ENCODE measurements at regions not wholly inside any gene's neighbourhood (a gene's known extent, or its start where the extent isn't known, plus 50 kb on each side); places are given as distances from the start of the nearest gene placed in this dataset.
"Not testable (repeated sequence)": the region's sequence is repeated elsewhere in the genome, so short reads cannot be mapped to it uniquely, and the experiment has no call there.

DNA sequence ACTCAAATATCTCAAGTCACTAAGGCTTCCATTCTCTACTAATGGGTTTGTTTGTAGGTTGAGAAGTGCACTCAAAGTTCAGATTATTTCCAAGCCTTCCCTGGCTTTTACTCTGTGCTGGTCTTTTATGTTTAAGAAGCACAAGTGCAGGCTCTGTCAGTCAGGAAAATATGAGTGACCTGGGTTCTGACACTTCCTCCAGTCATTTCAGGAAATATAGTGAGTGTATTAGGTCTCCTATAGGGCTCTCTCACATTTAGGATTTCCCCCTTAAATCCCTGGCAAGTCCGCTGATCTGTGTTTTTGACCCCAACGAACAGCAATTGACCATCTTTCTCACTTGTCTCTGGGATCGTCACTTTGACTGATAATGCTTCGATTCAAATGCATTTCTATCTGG lies 210.2 kb downstream of the ARPP21 start:
- DNase-seq = no peak
- in situ Hi-C loops (cut with MboI; ENCODE audit: low pct_unique_long_range_greater_than_20kb, low sequenced_read_pairs) = no loop called here

- in situ Hi-C loops (cut with MboI; ENCODE audit: low pct_unique_long_range_greater_than_20kb, low sequenced_read_pairs) = no loop called here
- no peak for DNase-seq
Measured at GRCh38 chr3:35849963-35850362, 210.6 kb downstream of the ARPP21 start.

DNA sequence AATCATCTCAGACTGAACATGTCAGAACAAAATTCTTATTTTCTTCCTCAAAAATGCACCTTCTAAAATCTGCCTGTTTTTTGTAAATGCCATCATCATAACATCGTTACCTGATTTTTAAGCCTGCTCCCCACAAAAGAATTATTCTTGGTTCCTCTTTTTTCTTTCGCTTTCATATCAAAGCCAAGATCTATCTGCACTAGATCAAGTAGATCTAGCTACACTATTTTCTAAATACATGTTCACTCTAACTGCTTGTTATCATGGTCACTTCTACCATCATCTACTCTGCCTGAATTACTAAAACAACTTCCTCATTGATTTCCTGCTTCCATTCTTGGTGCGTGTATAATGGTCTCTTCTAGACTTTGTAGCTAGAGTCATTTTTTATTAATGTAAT lies 217.7 kb downstream of the ARPP21 start:
- peak; percentile 1 for DNase-seq
- in situ Hi-C loops (cut with MboI; ENCODE audit: low pct_unique_long_range_greater_than_20kb, low sequenced_read_pairs) = no loop called here

GRCh38 chr3:35862057-35862456 lies 222.7 kb downstream of the ARPP21 start:
- in situ Hi-C loops (cut with MboI; ENCODE audit: low pct_unique_long_range_greater_than_20kb, low sequenced_read_pairs) = no loop called here
- DNase-seq = no peak

- in situ Hi-C loops (cut with MboI; ENCODE audit: low pct_unique_long_range_greater_than_20kb, low sequenced_read_pairs) = no loop called here
- DNase-seq = no peak
Measured at GRCh38 chr3:35864871-35865270, 225.5 kb downstream of the ARPP21 start.

GRCh38 chr3:35867791-35868190 lies 228.5 kb downstream of the ARPP21 start:
- in situ Hi-C loops (cut with MboI; ENCODE audit: low pct_unique_long_range_greater_than_20kb, low sequenced_read_pairs) = no loop called here
- DNase-seq = no peak

DNA sequence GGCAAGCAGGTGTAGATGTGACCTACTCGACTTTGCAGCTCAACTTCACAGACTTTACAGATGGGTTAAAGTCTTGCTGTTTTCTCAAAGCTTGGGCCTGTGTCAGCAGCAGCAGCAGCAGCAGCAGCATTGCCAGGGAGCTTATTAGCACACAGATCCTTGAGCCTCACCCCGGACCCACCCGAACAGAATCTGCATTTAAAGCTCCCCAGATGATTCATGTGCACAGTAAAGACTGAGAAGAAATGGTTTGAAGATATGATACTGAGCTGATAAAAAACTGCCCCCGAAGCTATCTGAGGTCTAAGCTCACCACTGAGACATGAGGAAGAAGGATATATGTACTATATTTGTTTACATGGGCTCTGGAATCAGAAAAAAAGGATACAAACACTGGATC lies 231.7 kb downstream of the ARPP21 start:
- DNase-seq = no peak
- in situ Hi-C loops (cut with MboI; ENCODE audit: low pct_unique_long_range_greater_than_20kb, low sequenced_read_pairs) = no loop called here

DNA sequence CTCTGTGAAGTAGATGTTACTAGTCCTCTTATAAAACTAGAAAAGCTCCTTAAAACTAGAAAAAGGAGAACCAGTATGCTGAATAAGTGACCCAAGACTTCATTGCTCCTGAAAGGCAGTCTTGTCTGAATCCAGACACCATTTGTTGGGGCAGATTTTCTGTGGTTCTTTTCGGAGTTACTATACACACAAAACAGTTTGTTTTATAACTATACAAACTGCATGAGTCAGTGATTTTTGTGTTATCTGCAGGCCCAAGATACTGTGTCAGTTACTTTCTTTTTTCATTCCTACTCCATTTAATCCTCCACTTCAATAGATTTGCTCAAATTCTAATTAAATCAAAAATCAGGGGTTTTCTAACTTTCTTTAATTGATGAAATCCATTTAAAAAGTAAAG lies 244.6 kb downstream of the ARPP21 start:
- in situ Hi-C loops (cut with MboI; ENCODE audit: low pct_unique_long_range_greater_than_20kb, low sequenced_read_pairs) = no loop called here
- no peak for DNase-seq

DNA sequence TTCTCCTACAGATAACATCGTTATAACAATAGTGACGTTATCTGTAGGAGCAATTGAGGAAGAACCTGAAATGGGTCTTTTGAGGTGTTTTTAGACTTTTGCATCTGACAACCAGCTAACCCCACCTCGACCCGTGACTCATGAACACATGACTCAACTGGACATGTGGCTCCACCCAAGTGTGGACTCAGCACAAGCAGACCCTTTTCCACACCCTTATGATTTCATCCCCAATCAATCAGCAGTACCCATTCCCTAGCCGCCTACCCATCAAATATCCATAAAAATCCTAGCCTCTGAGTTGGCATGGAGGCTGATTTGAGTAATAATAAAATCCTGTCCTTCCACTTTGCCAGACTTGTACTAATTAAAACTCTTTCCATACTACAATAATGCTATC lies 255.4 kb downstream of the ARPP21 start:
- DNase-seq = no peak
- in situ Hi-C loops (cut with MboI; ENCODE audit: low pct_unique_long_range_greater_than_20kb, low sequenced_read_pairs) = no loop called here

DNA sequence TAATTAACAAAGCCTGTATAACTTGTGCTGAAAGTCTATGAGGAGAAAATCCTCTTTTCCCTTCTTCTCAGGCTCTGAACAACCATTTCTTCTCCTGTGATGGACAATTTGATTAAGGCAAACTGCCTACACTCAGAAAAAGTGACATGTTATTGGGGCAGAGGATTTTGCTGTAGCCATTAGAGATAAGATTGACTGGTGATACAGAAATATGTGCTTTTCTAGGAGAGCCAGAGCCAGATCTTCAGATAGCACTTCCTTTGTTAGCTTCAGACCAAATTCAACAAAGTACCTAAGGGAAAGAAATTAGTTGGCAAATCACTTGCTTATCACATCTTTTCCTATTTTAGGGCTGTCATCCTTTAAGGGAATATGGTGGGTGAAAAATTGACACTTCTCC lies 259.9 kb downstream of the ARPP21 start:
- in situ Hi-C loops (cut with MboI; ENCODE audit: low pct_unique_long_range_greater_than_20kb, low sequenced_read_pairs) = no loop called here
- no peak for DNase-seq

- in situ Hi-C loops (cut with MboI; ENCODE audit: low pct_unique_long_range_greater_than_20kb, low sequenced_read_pairs) = no loop called here
- no peak for DNase-seq
Measured at GRCh38 chr3:35900079-35900478, 260.8 kb downstream of the ARPP21 start.

DNA sequence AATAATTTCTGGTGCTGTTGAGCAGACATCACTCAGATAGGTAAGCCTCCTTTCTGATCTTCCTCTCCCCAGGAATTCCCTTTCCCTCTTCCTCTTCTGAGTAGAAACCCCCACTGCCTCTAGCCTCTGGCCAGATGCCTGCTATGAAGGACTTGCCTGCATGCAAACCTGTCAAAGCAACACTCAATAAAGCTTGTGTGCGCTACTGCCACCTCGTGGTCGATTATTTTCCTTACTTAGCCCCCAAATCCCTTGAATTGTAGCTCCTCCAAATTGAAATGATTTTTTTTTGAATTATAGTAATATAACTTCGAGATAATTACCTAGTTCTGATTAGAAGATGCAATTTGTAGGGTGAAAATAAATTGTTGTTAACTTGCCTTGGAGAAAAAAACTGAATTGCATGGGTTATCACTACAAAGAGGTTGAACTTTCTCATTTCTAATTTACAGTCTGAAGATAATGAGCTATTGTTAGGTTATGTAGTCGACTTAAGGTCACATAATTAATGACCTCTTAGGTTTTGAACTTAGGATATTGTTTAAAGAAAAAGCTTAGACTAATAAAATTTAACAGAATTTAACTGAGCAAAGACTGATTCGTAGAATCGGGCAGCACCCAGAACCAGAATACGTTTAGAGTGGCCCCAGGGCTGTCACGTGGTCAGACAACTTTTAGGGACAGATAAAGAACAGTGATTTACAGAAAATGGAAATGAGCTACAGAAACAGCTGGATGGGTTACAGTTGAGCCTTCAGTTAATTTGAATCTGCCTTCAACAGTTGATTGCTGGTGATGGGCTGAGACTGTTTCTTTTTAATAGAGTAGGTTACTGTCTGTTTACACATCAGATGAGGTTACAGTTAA lies 269.3 kb downstream of the ARPP21 start:
- in situ Hi-C loops (cut with MboI; ENCODE audit: low pct_unique_long_range_greater_than_20kb, low sequenced_read_pairs) = no loop called here
- DNase-seq = peak; percentile 76

DNA sequence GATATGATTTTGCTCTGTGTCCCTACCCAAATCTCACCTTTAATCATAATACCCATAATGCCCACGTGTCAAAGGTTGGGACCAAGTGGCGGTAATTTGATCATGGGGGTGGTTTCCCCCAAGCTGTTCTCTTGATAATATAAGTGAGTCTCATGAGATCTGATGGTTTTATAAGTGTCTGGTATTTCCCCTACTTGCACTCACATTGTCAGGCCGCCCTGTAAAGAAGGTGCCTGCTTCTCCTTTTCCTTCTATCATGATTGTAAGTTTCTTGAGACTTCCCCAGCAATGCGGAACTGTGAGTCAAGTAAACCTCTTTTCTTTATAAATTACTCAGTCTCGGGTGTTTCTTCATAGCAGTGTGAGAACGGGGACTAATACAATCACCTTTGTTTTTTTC lies 279.8 kb downstream of the ARPP21 start:
- in situ Hi-C loops (cut with MboI; ENCODE audit: low pct_unique_long_range_greater_than_20kb, low sequenced_read_pairs) = no loop called here
- no peak for DNase-seq

DNA sequence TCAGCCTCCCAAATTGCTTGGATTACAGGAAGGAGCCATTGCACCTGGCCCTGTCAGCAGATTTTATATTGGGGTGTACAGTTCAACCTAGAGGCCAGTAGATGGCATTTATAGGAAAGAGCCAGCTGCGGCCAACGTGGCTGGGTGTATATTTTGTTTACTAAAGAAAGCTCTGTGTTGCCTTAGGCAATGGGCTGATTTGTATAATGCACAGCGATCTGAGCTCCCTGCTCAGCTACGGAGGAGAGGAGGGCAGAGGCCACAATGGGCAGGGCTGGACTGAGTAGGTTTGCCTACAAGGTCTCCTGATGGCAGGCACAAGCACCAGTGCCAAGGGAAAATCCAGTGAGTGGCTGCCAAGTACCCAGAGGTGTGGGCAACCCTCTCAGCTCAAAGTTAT lies 282.4 kb downstream of the ARPP21 start:
- DNase-seq = no peak
- in situ Hi-C loops (cut with MboI; ENCODE audit: low pct_unique_long_range_greater_than_20kb, low sequenced_read_pairs) = no loop called here

GRCh38 chr3:35924070-35924469 lies 284.7 kb downstream of the ARPP21 start:
- DNase-seq = peak; percentile 33

DNA sequence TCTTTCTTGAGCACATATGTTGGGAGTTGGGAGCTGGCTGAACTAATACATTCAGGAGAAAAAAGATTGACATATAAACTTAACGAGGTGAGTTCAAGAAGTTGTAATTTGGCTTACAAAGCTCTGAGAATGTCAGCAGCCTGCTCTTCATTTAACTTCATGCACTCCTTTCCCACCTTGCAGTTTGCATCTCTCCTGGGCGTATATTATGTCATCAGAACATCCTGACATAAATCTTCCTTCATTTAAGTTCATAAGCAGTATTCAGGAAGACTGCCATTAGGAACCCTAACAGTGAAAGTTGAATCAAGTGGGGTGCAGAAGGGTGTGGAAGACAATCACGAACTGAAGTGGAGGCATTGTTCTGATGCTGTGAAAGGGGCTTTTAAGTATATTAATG lies 288.1 kb downstream of the ARPP21 start:
- in situ Hi-C loops (cut with MboI; ENCODE audit: low pct_unique_long_range_greater_than_20kb, low sequenced_read_pairs) = no loop called here
- DNase-seq = no peak

More at GRCh38 chr3:35924070-35924469, 284.7 kb downstream of the ARPP21 start:
- in situ Hi-C loops (cut with MboI; ENCODE audit: low pct_unique_long_range_greater_than_20kb, low sequenced_read_pairs) = not testable (repeated sequence)

DNA sequence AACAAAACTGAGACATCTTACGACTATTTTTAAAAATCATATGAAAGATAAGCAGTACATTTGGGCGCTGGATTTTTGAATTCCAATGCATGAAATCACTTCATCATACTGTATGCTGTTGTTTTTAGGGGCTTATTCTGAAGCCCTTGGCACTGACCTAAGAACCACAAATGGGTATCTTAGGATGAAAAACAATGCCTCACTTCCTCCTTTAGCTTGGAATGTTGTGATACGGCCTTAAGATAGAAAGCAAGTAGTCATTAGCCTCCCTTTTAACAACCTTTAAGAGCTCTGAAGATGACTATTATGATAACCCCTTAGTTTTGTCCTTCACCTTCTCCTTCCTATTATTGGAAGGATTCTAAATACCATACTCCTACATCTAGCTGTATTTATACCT lies 289.8 kb downstream of the ARPP21 start:
- in situ Hi-C loops (cut with MboI; ENCODE audit: low pct_unique_long_range_greater_than_20kb, low sequenced_read_pairs) = no loop called here
- DNase-seq = no peak

DNA sequence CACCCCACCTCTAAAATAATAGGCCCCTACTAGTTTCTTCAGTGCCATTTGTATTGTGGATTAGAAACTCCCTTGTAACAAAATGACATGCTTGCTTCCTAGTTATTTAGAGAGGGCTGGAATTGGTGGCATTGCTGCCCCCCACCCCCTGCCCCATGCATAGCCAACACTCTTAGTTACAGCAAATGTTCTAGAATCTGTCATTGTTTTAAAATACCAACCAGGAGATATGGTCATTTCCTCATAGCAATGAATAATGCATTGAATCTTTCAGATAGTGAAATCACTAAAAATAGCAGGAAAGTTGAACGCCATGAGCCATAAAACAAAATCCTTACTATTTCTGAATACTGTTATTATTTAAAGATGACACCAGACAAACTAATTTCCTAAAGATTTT lies 292.5 kb downstream of the ARPP21 start:
- in situ Hi-C loops (cut with MboI; ENCODE audit: low pct_unique_long_range_greater_than_20kb, low sequenced_read_pairs) = no loop called here
- no peak for DNase-seq

- in situ Hi-C loops (cut with MboI; ENCODE audit: low pct_unique_long_range_greater_than_20kb, low sequenced_read_pairs) = no loop called here
- peak; percentile 39 for DNase-seq
Measured at GRCh38 chr3:35932995-35933394, 293.7 kb downstream of the ARPP21 start.

DNA sequence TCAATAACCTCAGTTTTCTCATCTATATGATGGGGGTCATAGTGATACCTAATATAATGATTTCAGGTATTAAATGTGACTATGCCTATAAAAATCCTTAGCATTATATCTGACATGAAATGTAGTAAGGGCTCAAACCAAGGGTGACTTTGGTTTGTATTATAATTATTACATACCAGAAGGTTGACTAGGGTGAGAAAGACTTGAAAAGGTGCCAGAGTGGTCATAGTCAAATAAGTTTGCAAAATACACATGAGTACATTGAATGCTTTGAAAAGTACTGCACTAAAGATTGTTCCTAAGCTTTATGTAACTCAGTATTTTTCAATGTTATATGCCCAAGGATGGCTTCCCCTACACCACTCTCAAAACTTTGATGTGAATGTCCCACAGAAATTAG lies 297.2 kb downstream of the ARPP21 start:
- in situ Hi-C loops (cut with MboI; ENCODE audit: low pct_unique_long_range_greater_than_20kb, low sequenced_read_pairs) = no loop called here
- DNase-seq = no peak
